NB4 (cell line): ENCODE measurements at regions not wholly inside any gene's neighbourhood (a gene's known extent, or its start where the extent isn't known, plus 50 kb on each side); places are given as distances from the start of the nearest gene placed in this dataset.

Source experiments
- CTCF ChIP-seq: IDR thresholded peaks from one replicate; pipeline ENCODE4 v1.5.1; 2012; ENCODE audit warnings: low read depth, low read length
- MYC ChIP-seq: IDR thresholded peaks from 2 replicates; pipeline ENCODE4 v1.6.1; 2011; ENCODE audit warnings: low read depth, low read length
- POLR2A ChIP-seq: IDR thresholded peaks from 2 replicates; pipeline ENCODE4 v1.6.1; 2011; ENCODE audit warnings: mild to moderate bottlenecking; ENCODE audit not compliant: insufficient read length; ENCODE audit errors: extremely low read depth

DNA sequence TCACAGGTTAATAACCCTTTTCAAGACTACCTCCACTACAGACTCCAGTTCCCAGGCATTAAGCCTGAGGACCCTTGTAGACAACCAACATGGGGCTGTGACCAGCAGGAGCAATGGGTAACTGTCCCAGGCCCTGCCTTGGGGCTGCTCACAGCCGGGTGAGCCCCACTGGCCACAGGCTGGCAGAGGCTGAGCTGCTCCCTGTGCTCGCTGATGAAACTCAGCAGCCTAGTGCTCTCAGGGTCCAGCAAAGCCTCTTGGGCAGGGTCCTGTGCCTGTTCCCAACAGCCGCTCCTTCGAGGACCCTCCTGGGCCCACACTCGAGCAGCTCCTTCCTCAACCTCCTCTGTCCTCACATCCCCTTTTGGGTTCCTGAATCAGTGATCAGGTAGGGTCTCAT is 99.8 kb downstream of the VPREB1 start:
- TF ChIP-seq CTCF: no peak
- TF ChIP-seq POLR2A: no peak
- TF ChIP-seq MYC: no peak
